WERI-Rb-1 (cell line): ENCODE measurements at regions not wholly inside any gene's neighbourhood (a gene's known extent, or its start where the extent isn't known, plus 50 kb on each side); places are given as distances from the start of the nearest gene placed in this dataset.

Source experiments
- DNase-seq: peaks from one replicate; pipeline ENCODE4 v3.0.0-alpha.2; 2020
- H3K27ac ChIP-seq: fragments of 250-450 bp; sonication (Bioruptor Pico); 2 replicates; pipeline ENCODE4 v1.5.1; 2020; ENCODE audit warnings: mild to moderate bottlenecking, moderate library complexity
- H3K27me3 ChIP-seq: fragments of 250-450 bp; sonication (Bioruptor Pico); 2 replicates; pipeline ENCODE4 v1.5.1; 2021; ENCODE audit warnings: mild to moderate bottlenecking, low read depth, moderate library complexity; ENCODE audit not compliant: insufficient read depth, severe bottlenecking
- H3K36me3 ChIP-seq: fragments of 250-450 bp; sonication (Bioruptor Pico); 2 replicates; pipeline ENCODE4 v1.5.1; 2020; ENCODE audit warnings: mild to moderate bottlenecking, moderate library complexity
- H3K4me3 ChIP-seq: 2 replicates; pipeline ENCODE4 v1.5.1; 2011; ENCODE audit warnings: low read depth, mild to moderate bottlenecking, control low read depth, low read length
- H3K9me3 ChIP-seq: fragments of 250-450 bp; sonication (Bioruptor Pico); 2 replicates; pipeline ENCODE4 v1.5.1; 2021; ENCODE audit warnings: mild to moderate bottlenecking, moderate library complexity; ENCODE audit not compliant: severe bottlenecking
- TF ChIP-seq, protein P1 (sequence below): IDR thresholded peaks from 2 replicates; pipeline ENCODE4 v1.5.1; 2011; ENCODE audit warnings: low read depth, mild to moderate bottlenecking, control low read depth, inconsistent platforms, low read length

DNA sequence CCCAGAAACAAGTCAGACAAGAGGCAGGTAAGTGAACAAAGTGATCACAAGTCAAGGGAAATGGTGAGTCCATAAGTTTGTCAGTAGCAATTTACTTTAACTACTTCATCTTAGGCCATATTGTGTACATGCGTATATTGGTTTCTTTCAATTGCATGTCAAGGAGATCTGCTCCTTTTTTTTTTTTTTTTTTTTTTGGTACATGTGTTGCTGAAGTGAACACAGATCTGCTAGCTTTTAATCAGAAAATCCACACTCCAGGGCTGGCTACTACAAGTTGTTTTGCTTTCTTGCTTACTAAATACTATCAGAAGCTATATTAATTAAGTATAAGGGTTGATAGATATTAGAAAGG is 985.1 kb downstream of the TSN start:
- TF ChIP-seq, protein P1, sequence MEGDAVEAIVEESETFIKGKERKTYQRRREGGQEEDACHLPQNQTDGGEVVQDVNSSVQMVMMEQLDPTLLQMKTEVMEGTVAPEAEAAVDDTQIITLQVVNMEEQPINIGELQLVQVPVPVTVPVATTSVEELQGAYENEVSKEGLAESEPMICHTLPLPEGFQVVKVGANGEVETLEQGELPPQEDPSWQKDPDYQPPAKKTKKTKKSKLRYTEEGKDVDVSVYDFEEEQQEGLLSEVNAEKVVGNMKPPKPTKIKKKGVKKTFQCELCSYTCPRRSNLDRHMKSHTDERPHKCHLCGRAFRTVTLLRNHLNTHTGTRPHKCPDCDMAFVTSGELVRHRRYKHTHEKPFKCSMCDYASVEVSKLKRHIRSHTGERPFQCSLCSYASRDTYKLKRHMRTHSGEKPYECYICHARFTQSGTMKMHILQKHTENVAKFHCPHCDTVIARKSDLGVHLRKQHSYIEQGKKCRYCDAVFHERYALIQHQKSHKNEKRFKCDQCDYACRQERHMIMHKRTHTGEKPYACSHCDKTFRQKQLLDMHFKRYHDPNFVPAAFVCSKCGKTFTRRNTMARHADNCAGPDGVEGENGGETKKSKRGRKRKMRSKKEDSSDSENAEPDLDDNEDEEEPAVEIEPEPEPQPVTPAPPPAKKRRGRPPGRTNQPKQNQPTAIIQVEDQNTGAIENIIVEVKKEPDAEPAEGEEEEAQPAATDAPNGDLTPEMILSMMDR = no peak
- H3K36me3 ChIP-seq = no peaks in the 10 kb centered on the region
- H3K4me3 ChIP-seq = no peak overlapping the region
- no peaks in the 10 kb centered on the region for H3K27me3 ChIP-seq
- no peak for DNase-seq
- no peaks in the 10 kb centered on the region for H3K9me3 ChIP-seq
- no peak overlapping the region for H3K27ac ChIP-seq

DNA sequence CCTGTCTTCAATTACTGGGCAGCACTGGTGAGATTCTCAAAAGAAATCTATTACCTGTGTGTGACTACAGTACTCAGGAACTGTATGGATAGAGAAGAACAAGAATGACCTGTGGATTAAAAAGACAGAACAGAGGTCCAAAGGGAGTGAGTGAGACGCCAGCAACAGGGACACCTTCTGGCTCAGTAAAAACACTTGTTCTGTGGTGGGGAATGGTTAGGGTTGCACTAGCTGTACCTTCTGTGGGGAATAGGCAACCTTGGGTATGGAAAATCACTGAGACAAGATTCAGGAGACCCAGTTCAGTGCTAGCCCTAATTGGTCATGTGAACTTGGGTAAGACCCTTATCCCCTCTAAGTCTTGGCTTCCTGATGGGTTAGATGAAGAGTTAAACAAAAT is 986.0 kb downstream of the TSN start:
- Histone ChIP-seq H3K9me3 (no peaks in the 10 kb centered on the region), H3K4me3 (no peak overlapping the region), H3K27me3 (no peaks in the 10 kb centered on the region), H3K27ac (no peak overlapping the region), H3K36me3 (no peaks in the 10 kb centered on the region)
- DNase-seq = no peak
- TF ChIP-seq, protein P1 = no peak

DNA sequence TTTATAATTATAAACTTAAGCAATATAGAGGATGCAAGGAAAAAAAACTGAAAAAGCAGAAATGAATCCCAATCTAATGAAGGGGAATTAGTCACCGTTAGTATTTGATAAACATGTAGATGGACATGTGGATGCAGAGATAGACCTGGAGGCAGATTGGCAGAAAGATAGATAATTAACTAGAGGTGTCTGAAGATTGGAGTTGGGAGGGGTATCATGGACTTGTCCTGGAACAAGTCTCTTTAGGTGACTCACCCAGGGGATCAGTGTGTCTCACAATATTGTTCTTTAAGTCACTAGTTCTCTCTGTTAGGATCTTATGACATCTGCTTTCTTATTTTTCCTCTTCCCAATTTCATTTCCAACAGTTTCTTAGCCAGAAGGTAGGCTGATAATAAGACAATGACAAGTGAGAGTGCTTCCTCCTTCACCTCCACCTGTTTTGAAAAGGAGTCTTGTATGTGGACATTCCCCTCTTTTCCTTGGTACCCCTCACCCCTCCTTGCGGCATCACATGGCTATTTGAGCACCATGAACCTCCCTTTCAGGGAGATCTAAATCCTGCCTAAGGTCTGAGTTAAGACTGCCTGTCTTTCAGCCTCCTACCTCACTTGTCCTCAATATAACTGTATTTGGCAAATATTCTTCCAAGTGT is 987.7 kb downstream of the TSN start:
- no peak overlapping the region for H3K27ac ChIP-seq
- TF ChIP-seq, protein P1 = no peak
- no peak for DNase-seq
- no peaks in the 10 kb centered on the region for H3K27me3 ChIP-seq
- H3K9me3 ChIP-seq = no peaks in the 10 kb centered on the region
- H3K36me3 ChIP-seq = no peaks in the 10 kb centered on the region
- no peak overlapping the region for H3K4me3 ChIP-seq

DNA sequence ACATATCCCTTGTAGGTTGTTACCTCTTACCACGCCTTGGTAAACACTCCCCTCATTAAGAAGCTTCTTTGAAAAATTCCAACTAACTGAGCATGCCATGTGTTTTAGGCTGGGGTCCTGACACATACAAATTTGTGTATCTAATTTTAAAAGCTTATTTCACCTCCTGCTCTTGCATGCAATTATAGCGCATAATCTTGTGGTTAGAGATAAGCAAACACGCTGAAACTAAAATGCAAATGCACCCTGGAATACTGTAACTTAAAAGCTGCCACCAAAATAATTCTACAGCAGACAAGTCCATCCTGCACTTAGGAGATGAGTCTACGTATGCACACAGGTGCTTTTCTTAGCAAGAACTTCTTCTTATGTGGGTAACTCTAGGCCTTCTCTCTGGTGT is 990.2 kb downstream of the TSN start:
- Histone ChIP-seq H3K9me3 (no peaks in the 10 kb centered on the region), H3K27me3 (no peaks in the 10 kb centered on the region), H3K4me3 (no peak overlapping the region), H3K27ac (no peak overlapping the region), H3K36me3 (no peaks in the 10 kb centered on the region)
- TF ChIP-seq, protein P1 = no peak
- DNase-seq = no peak

DNA sequence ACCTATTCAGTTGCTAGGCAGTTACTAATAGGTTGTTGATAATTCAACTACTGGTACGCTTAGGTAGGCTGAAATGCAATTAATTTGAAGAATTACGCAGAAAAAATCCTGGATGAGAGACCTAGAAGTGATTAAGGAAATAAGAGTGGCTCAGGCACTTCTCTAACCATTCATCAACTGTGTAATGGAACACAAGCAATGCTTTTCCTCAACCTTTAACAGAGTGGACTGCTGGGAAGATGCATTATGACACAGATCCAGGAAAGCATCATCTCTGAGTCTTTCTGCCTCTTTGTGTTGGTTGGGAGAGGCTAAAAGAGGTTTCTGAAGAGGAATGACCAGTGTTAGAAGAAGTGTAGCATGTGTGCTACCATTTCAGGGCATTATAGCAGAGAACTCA is 992.2 kb downstream of the TSN start:
- Histone ChIP-seq H3K27ac (no peak overlapping the region), H3K4me3 (no peak overlapping the region), H3K27me3 (no peaks in the 10 kb centered on the region), H3K36me3 (no peaks in the 10 kb centered on the region), H3K9me3 (no peaks in the 10 kb centered on the region)
- no peak for DNase-seq
- TF ChIP-seq, protein P1 = no peak

DNA sequence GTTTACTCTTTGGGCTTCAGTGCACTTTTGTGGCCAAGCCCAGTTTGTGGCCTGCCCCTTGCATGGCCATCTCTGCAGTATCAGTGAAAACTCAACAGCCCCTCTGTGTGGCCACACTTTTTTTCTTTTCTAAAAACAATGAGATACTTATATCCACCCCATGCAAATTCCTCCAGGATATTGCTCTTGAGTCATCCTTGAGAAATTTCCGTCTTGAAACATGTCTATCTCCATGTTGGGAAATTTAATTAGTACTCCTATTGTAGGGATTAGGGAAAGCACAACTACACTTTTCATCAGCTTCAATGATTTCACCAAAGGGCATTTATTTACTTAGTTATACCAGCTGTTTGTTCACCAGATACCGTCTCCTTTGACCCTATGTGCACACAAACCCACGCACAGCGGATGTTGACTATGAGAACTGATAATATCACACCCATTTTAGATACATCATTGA is 993.1 kb downstream of the TSN start:
- Histone ChIP-seq H3K27ac (no peak overlapping the region), H3K36me3 (no peaks in the 10 kb centered on the region), H3K4me3 (no peak overlapping the region), H3K9me3 (no peaks in the 10 kb centered on the region), H3K27me3 (no peaks in the 10 kb centered on the region)
- TF ChIP-seq, protein P1 = no peak
- no peak for DNase-seq
